Endodermal cell (in vitro differentiated cells): ENCODE measurements at regions not wholly inside any gene's neighbourhood (a gene's known extent, or its start where the extent isn't known, plus 50 kb on each side); places are given as distances from the start of the nearest gene placed in this dataset.

ENCODE experiments used
- DNase-seq: peaks from one replicate; pipeline ENCODE4 v3.0.0-alpha.2; 2017
- H3K27ac ChIP-seq: 2 replicates; pipeline ENCODE4 v1.5.1; 2013; ENCODE audit warnings: mild to moderate bottlenecking, low read depth, low read length, moderate library complexity
- H3K27me3 ChIP-seq: 2 replicates; pipeline ENCODE4 v1.6.1; 2013; ENCODE audit warnings: mild to moderate bottlenecking, low read length, moderate library complexity; ENCODE audit not compliant: insufficient read depth, control insufficient read depth, poor library complexity, severe bottlenecking
- H3K36me3 ChIP-seq: 2 replicates; pipeline ENCODE4 v1.7.0; 2013; ENCODE audit warnings: mild to moderate bottlenecking, low read length, moderate library complexity; ENCODE audit not compliant: control insufficient read depth, insufficient read depth
- H3K4me1 ChIP-seq: one replicate; pipeline ENCODE4 v1.7.0; 2013; ENCODE audit warnings: low read length; ENCODE audit not compliant: control insufficient read depth, insufficient read depth
- H3K4me3 ChIP-seq: 2 replicates; pipeline ENCODE4 v1.5.1; 2013; ENCODE audit warnings: mild to moderate bottlenecking, low read length, moderate library complexity
- H3K9ac ChIP-seq: 2 replicates; pipeline ENCODE4 v1.6.1; 2013; ENCODE audit warnings: mild to moderate bottlenecking, low read length, moderate library complexity; ENCODE audit not compliant: poor library complexity, severe bottlenecking; ENCODE audit errors: extremely low read depth
- H3K9me3 ChIP-seq: 2 replicates; pipeline ENCODE4 v1.6.1; 2013; ENCODE audit warnings: mild to moderate bottlenecking, low read length, moderate library complexity; ENCODE audit not compliant: control insufficient read depth
- H3K27ac Mint-ChIP-seq: 2 replicates; pipeline ENCODE4 v1.8.0; 2020; ENCODE audit warnings: mixed read lengths
- H3K27me3 Mint-ChIP-seq: 2 replicates; pipeline ENCODE4 v1.8.0; 2021; ENCODE audit warnings: mild to moderate bottlenecking, mixed read lengths; ENCODE audit not compliant: insufficient read depth
- H3K36me3 Mint-ChIP-seq: 2 replicates; pipeline ENCODE4 v1.8.0; 2020; ENCODE audit warnings: low read depth, mixed read lengths
- H3K4me1 Mint-ChIP-seq: 2 replicates; pipeline ENCODE4 v1.8.0; 2020; ENCODE audit warnings: mixed read lengths
- H3K4me3 Mint-ChIP-seq: 2 replicates; pipeline ENCODE4 v1.8.0; 2020; ENCODE audit warnings: mild to moderate bottlenecking, moderate library complexity, mixed read lengths
- H3K9me3 Mint-ChIP-seq: 2 replicates; pipeline ENCODE4 v1.8.0; 2020; ENCODE audit warnings: mild to moderate bottlenecking, mixed read lengths
- CTCF ChIP-seq: fragments of 200-600 bp; sonication (generic); conservative IDR thresholded peaks from 2 replicates; pipeline ENCODE4 v1.5.0; 2021; ENCODE audit warnings: antibody characterized with exemption, mild to moderate bottlenecking
- WGBS, 2 experiments: methylation state at CpG; one replicate each; pipeline versions ENCODE4 v1.1.5 to v1.1.7; 2013; ENCODE audit warnings: missing lambda C conversion rate in 2 of 2, mixed read lengths in 1 of 2; ENCODE audit not compliant: insufficient coverage in 1 of 2, insufficient read length in 1 of 2; 5-methylcytosine and 5-hydroxymethylcytosine counted together

- Mint-ChIP-seq H3K27ac (no peak overlapping the region), H3K4me3 (no peak overlapping the region), H3K4me1 (no peaks in the 10 kb centered on the region), H3K27me3 (peaks cover 8% of the 10 kb centered on the region), H3K9me3 (no peaks in the 10 kb centered on the region), H3K36me3 (no peaks in the 10 kb centered on the region)
- Histone ChIP-seq H3K4me1 (no peaks in the 10 kb centered on the region), H3K9ac (no peak overlapping the region), H3K27ac (no peak overlapping the region), H3K9me3 (no peaks in the 10 kb centered on the region), H3K4me3 (no peak overlapping the region), H3K27me3 (no peaks in the 10 kb centered on the region), H3K36me3 (no peaks in the 10 kb centered on the region)
- no peak for TF ChIP-seq CTCF
- WGBS, 2 experiments, result 93% methylated on average over 11 to 22 of the region's 23 CpGs
- no peak for DNase-seq
Measured at GRCh38 chr13:111468037-111468959, 147.9 kb downstream of the TEX29 start.

GRCh38 chr13:111469450-111469849 lies 149.0 kb downstream of the TEX29 start:
- Mint-ChIP-seq H3K27ac (no peak overlapping the region), H3K4me1 (no peaks in the 10 kb centered on the region), H3K36me3 (no peaks in the 10 kb centered on the region), H3K27me3 (peaks cover 5% of the 10 kb centered on the region), H3K4me3 (no peak overlapping the region), H3K9me3 (no peaks in the 10 kb centered on the region)
- no peak overlapping the region for H3K4me3 ChIP-seq
- 89 to 93% methylated on average over 4 to 5 of the region's 5 CpGs for WGBS, 2 experiments
- H3K27ac ChIP-seq, result no peak overlapping the region
- H3K9ac ChIP-seq, result no peak overlapping the region
- H3K27me3 ChIP-seq, result no peaks in the 10 kb centered on the region
- no peaks in the 10 kb centered on the region for H3K4me1 ChIP-seq
- no peaks in the 10 kb centered on the region for H3K9me3 ChIP-seq
- no peak for DNase-seq
- no peak for TF ChIP-seq CTCF
- no peaks in the 10 kb centered on the region for H3K36me3 ChIP-seq

DNA sequence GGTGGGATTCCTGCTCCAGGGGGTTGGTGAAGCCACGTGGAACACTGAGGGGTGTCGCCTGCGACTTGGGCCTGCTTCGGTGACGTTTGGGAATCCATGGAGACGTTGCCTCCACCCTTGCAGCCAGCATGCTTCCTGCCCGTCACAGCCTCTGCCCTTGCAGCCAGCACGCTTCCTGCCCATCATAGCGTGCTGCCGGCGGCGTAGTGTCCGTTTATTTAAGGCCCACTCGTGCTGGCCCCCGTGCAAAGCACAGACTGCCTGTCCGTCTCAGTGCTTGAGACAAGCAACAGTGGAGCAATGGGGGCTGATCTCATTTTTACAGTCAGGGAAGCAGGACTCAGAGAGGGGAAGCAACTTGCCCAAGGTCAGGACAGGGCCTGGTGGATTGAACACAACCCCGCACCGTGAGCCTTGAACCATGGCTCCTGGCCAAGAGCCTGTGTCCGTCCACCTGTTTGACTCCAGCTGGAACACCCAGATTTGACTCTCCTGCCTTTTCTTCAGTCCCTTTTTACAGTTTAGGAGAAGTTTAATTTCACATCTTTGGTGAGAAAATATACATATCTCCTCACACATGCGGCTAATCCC lies 149.6 kb downstream of the TEX29 start:
- Mint-ChIP-seq H3K9me3 (no peaks in the 10 kb centered on the region), H3K4me3 (no peak overlapping the region), H3K36me3 (no peaks in the 10 kb centered on the region), H3K27ac (no peak overlapping the region), H3K4me1 (no peaks in the 10 kb centered on the region), H3K27me3 (peaks cover 2% of the 10 kb centered on the region)
- Histone ChIP-seq H3K9me3 (no peaks in the 10 kb centered on the region), H3K9ac (no peak overlapping the region), H3K36me3 (no peaks in the 10 kb centered on the region), H3K27ac (no peak overlapping the region), H3K4me3 (no peak overlapping the region), H3K4me1 (no peaks in the 10 kb centered on the region), H3K27me3 (no peaks in the 10 kb centered on the region)
- DNase-seq, result no peak
- WGBS, 2 experiments, result 93 to 96% methylated on average over 16 to 20 of the region's 20 CpGs
- no peak for TF ChIP-seq CTCF
